OCI-LY7 (cell line): ENCODE measurements at regions not wholly inside any gene's neighbourhood (a gene's known extent, or its start where the extent isn't known, plus 50 kb on each side); places are given as distances from the start of the nearest gene placed in this dataset.

Source experiments
- BruUV-seq: library from RNA; stranded (reverse); fragments of 400-500 nt; replicated peaks from 2 replicates; lab custom pipeline; 2021; lab: Mats Ljungman, UMichigan
- CTCF ChIA-PET: fragments of 300-600 bp; sonication (Branson Sonifier 250); formaldehyde crosslinking; loops from one replicate; lab custom pipeline; 2022; ENCODE audit warnings: antibody characterized with exemption; ENCODE audit not compliant: unreplicated experiment; lab: Charles Lee
- POLR2A ChIA-PET: fragments of 300-600 bp; sonication (Branson Sonifier 250); formaldehyde crosslinking; loops from one replicate; lab custom pipeline; 2022; ENCODE audit warnings: antibody characterized with exemption; lab: Charles Lee
- DNase-seq: peaks from one replicate; pipeline ENCODE4 v3.0.0-alpha.2; 2015; ENCODE audit warnings: low spot score
- H2AFZ ChIP-seq: fragments of 200-600 bp; sonication (generic), shearing (Covaris generic); 2 replicates; pipeline ENCODE4 v1.6.1; 2014; ENCODE audit warnings: mild to moderate bottlenecking, antibody characterized with exemption, low read length, moderate library complexity
- H3K27ac ChIP-seq: fragments of 200-600 bp; sonication (generic); 2 replicates; pipeline ENCODE4 v1.5.1; 2014; ENCODE audit warnings: mixed run types, low read depth, mild to moderate bottlenecking, moderate library complexity, low read length, inconsistent platforms; ENCODE audit not compliant: poor library complexity, severe bottlenecking
- H3K36me3 ChIP-seq: fragments of 200-600 bp; sonication (generic); 2 replicates; pipeline ENCODE4 v1.6.1; 2014; ENCODE audit warnings: mild to moderate bottlenecking, antibody characterized with exemption, low read length, moderate library complexity, mixed read lengths; ENCODE audit not compliant: insufficient read depth
- H3K4me1 ChIP-seq: fragments of 200-600 bp; sonication (generic); 2 replicates; pipeline ENCODE4 v1.5.1; 2014; ENCODE audit warnings: mild to moderate bottlenecking, low read length; ENCODE audit not compliant: insufficient read depth, poor library complexity, severe bottlenecking
- H3K4me2 ChIP-seq: fragments of 200-600 bp; sonication (generic); 2 replicates; pipeline ENCODE4 v1.6.1; 2014; ENCODE audit warnings: mild to moderate bottlenecking, low read length
- H3K4me3 ChIP-seq: fragments of 200-600 bp; sonication (generic); 2 replicates; pipeline ENCODE4 v1.5.1; 2014; ENCODE audit warnings: mild to moderate bottlenecking, low read depth, low read length; ENCODE audit not compliant: poor library complexity, severe bottlenecking
- H3K79me2 ChIP-seq: fragments of 200-600 bp; sonication (generic); 2 replicates; pipeline ENCODE4 v1.6.1; 2016; ENCODE audit warnings: low read depth, mild to moderate bottlenecking, low read length, moderate library complexity, mixed read lengths; ENCODE audit not compliant: insufficient read depth
- H3K9me2 ChIP-seq: fragments of 200-600 bp; sonication (generic); 2 replicates; pipeline ENCODE4 v1.6.1; 2016; ENCODE audit warnings: mild to moderate bottlenecking, low read length, mixed read lengths; ENCODE audit not compliant: insufficient read depth
- H3K9me3 ChIP-seq: fragments of 200-600 bp; sonication (generic); 2 replicates; pipeline ENCODE4 v1.6.1; 2014; ENCODE audit warnings: mild to moderate bottlenecking, mixed run types, low read length, mixed read lengths
- H4K20me1 ChIP-seq: fragments of 200-600 bp; sonication (generic); 2 replicates; pipeline ENCODE4 v1.6.1; 2014; ENCODE audit warnings: mild to moderate bottlenecking, antibody characterized with exemption, low read length, moderate library complexity, mixed read lengths; ENCODE audit not compliant: insufficient read depth
- CTCF ChIP-seq: fragments of 200-600 bp; sonication (generic); conservative IDR thresholded peaks from 2 replicates; pipeline ENCODE4 v1.5.1; 2014; ENCODE audit warnings: mild to moderate bottlenecking, antibody characterized with exemption, low read length, moderate library complexity, mixed read lengths
- EZH2phosphoT487 ChIP-seq: fragments of 200-600 bp; sonication (generic); IDR thresholded peaks from 2 replicates; pipeline ENCODE4 v1.6.1; 2018; ENCODE audit warnings: low read depth, borderline replicate concordance, mild to moderate bottlenecking, mixed run types, antibody characterized with exemption, low read length, moderate library complexity, mixed read lengths
- intact Hi-C: fragments of 100-400 bp; cut with micrococcal nuclease; formaldehyde crosslinking; loops from one replicate; pipeline ENCODE4 v1.10.0; 2022; ENCODE audit not compliant: unreplicated experiment

DNA sequence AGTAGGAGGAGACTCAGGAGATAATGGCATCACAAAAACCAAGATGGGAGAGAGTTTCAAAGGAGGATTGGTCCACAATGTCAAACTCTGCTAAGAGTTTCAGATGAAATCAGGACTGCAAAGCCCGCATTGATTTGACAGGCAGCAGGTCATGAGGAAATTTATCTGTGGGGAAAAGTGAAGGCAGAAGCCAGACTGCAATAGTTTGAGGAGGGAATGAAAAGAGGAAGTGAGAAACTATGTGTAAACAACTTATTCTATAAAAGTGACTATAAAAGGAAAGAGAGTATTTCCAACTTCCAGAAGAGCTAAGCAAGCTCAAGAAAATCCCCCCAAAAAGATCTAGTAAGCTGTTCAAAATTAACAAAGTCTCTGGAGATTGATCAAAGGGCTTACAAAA, 66.3 kb upstream of the DGKK start:
- Histone ChIP-seq H3K36me3 (no peaks in the 10 kb centered on the region), H3K4me2 (no peak overlapping the region), H3K9me3 (no peaks in the 10 kb centered on the region), H4K20me1 (no peaks in the 10 kb centered on the region), H3K79me2 (no peaks in the 10 kb centered on the region), H3K27ac (no peak overlapping the region), H3K4me1 (no peaks in the 10 kb centered on the region), H3K4me3 (no peak overlapping the region), H2AFZ (no peak overlapping the region), H3K9me2 (no peaks in the 10 kb centered on the region)
- no TSS peak for BruUV-seq
- peak; percentile 1 for DNase-seq
- POLR2A ChIA-PET: no interaction called here
- CTCF ChIA-PET: no interaction called here
- no peak for TF ChIP-seq EZH2phosphoT487
- no peak for TF ChIP-seq CTCF
- intact Hi-C loops: loop anchor here (2.0 kb wide), 1 partner anchor 24 kb away; no protein-coding TSS in a partner anchor
